Smooth muscle cell of the brain vasculature (primary cell): ENCODE measurements at regions not wholly inside any gene's neighbourhood (a gene's known extent, or its start where the extent isn't known, plus 50 kb on each side); places are given as distances from the start of the nearest gene placed in this dataset.

ENCODE experiments used
- DNase-seq: peaks from one replicate; pipeline ENCODE4 v3.0.0-alpha.2; 2012; ENCODE audit warnings: low read depth, low spot score

DNA sequence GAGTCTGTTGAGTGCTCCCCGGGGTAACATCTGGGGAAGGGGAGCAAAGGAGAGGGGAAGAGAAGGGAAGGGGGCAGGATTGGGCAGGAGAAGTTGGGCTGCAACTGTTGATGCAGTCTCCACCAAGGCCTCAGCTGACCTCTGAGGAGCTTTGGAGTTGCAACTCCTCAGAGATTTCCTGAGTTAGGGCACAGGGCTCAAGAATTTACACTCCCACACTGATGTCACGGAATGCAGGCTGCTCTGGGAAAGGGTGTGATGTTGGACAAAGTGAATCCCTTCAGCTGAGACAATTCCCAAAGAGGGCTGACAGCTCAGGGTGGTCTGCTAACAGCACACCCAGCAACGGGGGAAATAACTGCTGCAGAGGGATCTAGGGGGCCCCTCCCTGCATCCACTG lies 295.6 kb downstream of the PCNX1 start:
- no peak for DNase-seq

DNA sequence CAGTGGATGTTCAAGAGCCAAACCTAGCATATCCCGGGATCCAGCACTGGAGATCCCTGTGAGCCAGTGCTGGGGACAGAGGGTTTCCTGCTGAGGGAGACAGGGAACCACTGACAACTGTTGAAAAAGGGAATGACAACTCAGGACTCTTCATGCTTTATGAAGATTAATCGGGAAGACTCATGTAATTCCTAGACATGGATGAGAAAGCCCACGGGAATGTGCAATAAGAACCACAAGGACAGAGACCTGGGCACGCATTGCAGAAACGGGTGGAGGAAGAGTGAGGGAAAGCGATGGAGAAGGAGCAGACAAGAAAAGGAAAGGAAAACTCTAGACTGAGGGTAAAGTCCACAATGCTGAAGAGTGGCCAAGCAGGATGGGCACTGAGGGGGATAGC lies 296.0 kb downstream of the PCNX1 start:
- DNase-seq, result no peak

DNA sequence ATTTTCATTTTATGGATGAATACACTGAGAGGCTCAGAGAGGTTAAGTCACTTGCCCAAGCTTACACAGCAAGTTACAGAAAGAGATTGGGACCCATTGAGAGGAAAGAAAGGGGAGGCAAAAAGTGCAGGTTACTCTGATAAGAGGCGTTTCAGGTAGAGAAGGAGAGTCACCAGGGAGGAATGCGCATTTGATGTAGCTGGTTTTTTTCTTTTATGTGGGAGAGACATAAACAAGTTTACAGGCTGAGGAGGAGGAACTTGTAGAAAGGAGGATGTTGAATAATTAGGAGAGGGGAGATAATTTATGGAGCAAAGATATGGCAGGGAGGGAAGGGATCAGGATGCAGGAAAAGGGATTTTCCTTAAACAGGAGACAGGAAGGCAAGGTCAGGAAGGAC lies 297.0 kb downstream of the PCNX1 start:
- no peak for DNase-seq

DNA sequence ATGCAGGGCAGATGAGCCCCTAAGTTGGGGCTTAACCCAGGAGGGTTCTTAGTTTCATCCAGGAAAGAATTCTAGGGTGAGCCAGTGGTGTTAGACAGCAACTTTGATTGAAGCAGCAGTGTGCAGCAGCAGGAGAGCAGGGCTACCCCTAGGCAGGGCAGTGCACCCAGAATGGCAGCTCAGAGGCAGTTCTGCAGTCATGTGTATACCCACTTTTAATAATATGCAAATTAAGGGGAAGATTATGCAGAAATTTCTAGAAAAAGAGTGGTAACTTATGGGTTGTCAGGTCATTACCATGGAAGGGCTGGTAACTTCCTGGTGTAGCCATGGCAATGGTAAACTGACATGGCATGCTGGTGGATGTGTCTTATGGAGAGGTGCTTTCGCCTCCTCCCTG lies 297.5 kb downstream of the PCNX1 start:
- DNase-seq, result no peak

DNA sequence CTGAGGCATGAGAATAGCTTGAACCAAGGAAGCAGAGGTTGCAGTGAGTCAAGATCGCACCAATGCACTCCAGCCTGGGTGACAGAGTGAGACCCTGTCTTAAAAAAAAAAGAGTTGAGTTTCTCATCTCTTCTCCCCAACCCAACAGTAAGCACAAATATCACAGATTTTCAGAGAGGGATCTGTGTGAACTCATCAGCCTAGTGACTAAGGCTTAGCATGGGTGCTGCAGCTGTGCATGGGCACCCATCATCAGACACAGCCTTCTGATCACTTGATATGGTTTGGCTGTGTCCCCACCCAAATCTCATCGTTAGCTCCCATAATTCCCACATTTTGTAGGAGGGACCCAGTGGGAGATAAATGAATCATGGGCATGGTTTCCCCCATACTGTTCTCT lies 298.9 kb downstream of the PCNX1 start:
- no peak for DNase-seq

DNA sequence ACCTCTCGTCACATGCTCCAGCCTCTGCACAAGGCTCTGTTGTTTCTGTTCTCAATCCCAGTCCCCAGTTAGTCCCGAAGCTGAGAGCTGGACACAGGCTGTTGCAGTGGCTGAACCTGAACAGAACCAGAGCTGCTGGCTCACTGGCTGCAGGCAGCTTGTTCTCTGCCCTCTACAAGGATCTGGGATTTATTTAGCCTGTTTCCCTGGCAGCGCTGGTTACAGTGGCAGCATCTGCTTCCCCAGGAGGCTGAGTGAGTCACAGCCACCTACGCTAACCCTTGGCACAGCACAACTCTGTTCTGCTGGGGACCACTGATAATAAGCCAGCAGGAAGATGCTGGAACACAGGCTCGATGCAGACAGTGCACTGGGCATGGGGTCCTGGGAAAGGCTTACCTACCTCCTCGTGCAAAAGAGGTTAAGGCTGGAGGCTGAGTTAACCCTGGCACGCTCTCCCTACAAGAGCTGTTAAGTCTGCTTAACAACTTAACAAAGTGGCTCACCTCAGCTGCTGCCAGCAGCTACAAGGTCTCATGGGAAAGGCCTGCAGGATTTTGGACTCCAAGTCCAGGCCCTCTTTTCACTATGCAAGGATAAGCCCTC lies 299.6 kb downstream of the PCNX1 start:
- no peak for DNase-seq

DNA sequence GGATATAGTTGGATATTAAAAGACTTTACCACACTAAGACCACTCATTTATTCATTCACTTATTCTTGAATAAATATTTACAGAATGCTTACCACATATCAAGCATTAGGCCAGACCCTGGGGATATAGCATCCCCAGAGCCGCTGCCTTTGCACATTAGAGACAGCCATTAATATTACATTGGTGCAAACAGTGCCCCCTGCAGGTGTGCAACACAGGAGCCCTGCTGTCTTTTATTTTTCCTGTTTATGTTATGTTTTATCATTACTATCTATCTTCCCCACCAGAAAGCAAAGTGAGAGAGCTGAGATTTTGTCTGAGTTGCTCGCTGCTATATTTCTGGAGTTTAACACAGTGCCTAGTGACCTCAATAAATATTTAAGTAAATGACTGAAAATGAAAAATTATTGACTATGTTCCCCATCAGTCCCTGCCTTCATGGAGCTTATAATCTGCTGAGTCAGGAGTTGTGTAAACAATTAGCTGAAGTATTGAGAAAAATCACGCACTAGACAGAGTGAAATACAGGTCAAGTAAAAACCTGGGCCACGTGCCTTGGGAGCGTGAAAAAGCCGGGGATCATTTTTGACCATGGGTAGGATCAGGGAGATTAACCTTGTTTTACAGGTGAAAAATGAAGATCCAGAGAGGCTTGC lies 301.6 kb downstream of the PCNX1 start:
- no peak for DNase-seq

DNA sequence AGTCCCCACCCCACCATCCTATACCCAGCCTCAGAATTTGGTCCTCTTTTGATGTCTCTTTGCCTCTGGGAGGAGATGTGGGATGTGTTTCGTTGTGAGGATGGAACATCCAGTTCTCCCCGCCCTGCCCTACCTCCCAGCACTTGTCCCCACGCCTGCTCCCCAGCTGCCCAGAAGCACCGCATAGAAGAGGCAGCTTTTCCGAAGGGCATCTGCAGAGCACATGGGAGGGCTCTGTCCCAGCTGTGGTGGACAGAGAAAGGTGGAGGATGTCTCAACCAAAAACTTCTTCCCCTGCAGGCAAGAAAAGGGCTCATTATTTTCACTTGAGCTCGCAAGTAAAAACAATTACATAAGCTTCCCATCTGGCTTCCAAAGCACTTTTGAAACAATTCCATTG lies 302.6 kb downstream of the PCNX1 start:
- no peak for DNase-seq

DNA sequence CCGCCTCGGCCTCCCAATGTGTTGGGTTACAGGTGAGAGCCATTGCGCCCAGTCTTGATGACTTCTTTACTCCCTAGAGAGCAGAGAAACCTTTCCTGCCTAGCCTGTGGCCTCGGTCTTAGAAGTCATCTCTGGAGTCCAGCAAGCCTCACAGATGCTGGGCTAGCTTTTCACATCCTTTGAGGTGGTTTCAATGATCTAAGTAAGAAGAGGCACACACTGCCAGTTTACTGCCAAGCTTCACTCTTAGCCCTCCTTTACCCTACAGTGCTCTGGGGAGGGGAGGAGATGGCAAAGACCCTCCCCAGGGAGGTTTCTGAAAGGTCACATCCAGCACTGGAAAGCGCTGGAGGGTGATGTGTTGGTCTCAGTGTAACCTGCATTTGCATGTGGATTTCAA lies 304.8 kb downstream of the PCNX1 start:
- no peak for DNase-seq

DNA sequence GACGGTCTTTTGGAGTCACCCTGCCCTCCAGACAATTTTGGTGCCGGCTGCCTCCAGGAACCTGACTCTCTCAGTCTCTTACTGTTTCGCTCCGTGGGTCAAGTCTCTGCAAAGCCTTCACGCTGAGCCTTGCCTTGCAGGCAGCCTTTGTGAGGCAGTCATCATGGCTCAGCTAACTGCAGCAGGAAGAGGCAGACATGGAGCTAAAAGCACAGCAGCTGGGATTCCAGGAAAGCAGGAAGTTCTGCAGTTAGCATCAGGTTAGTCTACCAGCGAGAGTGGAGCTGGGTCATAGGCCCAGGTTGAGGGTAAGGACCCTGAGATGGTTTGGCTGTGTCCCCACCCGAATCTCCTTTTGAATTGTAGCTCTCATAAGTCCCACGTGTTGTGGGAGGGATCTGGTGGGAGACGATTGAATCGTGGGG lies 305.4 kb downstream of the PCNX1 start:
- no peak for DNase-seq

DNA sequence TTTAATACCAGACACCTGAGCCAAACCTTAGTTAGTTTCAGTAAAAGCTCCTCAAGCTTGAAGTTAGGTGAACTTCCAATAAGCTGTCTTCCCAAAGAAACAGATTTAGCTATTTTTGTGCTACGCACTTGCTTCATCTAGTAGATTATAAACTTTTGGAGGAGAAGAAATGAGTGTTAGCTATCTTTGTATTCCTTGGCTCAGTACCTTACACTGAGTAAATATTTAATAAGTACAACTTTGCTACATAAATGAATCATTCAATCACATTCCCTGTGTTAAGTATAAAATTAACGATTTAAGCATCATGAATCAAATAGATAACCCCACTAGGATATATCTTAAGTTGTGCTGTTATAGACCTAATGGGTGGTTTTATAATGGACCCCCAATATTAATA lies 307.0 kb downstream of the PCNX1 start:
- no peak for DNase-seq

DNA sequence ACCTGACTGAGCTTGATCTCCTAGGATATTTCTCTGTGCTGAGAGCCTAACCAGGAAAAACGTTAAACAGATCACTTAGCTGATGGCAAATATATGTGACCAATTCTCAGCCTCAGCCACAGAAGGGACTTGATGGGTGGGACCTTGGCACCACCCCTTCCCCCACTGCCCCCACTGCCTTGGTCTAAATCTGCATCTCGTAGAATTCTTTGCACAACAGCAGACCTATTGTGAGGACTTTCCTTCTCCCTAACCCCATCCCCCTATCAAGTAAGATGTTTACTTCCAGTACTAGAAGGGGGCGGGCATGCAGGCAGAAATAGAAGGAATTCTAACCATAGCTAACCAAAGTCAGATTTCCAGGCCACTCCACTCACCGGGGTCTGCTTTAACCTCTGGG lies 313.2 kb downstream of the PCNX1 start:
- DNase-seq, result no peak

DNA sequence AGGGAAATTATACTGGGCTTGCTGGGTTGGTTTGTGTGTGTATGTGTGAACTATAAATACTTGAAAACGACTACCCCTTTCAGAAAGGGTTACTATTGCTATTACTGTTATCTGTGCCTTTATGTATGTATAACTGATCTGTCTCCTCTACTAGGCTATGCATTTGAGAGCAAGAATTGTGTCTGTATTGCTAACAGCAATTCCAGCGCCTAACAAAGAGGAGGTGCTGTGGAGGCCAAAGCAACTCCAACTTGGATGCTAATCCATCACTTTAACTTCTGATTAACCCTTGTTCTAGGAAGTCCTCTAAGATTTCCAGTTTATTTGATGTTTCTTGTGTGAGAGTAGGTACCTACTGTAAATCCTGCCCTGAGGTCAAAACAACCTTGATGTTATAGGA lies 313.9 kb downstream of the PCNX1 start:
- DNase-seq, result no peak

DNA sequence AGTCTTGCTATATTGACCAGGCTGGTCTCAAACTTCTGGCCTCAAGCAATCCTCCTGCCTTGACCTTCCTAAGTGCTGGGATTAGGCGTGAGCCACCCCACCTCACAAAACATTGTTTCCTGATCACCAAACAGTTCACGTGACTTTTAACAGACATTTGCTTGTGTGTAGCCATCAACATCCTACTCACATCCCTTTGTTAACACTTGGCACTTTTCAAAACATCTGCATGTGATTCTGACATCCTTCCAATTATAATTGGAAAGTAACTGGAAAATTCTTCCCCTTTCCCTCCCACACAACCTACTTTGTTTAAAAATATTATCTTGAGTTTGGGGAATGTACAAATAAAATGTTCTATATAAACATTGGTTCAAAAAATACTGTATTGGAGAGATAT lies 317.9 kb downstream of the PCNX1 start:
- DNase-seq, result no peak

DNA sequence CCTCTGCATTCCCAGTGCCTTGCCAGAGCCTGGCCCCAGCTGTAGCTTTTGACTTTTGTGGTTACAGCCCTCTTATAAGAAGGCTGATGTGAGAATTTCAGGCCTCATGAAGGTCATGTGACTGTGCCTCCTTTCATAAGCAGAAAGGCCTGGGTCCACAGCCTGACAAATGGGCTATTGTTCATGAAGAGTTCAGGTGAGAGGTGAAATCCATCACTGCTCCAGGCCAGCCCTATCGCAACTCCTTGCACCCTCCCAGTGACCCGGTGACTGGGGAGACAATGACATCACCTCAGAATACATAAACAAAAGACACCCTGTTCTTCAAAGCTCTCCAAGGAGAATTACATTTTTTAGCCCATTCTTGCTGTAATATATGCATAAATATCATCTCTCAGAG lies 321.5 kb downstream of the PCNX1 start:
- no peak for DNase-seq

DNA sequence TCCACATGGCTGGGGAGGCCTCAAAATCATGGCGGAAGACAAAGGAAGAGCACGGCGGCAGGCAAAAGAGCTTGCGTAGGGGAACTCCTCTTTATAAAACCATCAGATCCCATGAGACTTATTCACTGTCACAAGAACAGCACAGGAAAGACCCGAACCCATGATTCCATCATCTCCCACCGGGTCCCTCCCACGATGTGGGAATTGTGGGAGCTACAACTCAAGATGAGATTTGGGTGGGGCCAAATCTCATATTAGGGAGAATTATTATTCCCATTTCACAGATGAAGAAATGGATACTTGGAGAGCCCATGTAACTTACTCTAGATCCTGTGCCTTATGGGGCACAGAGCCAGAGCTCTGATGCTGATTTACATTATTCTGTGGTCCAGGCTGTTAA lies 322.6 kb downstream of the PCNX1 start:
- no peak for DNase-seq

DNA sequence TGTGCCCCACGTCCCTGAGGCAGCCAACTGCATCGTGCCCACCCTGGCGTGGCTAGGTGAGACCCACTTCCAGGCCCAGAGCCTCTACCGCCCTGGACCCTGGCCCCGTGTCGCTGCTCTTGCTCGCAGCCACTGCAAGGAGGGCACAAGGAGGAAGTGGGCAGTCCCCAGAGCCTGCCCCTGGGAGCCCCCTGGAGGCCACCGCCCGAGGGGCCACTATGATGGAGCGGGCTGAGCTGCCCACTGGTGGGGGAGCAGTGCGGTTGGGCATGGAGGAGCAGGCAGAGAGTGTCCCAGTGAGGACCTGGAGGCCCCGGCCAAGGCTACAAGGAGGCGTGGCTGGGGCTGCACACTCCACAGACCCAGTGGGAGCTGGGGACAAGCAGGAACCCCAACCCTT lies 323.6 kb downstream of the PCNX1 start:
- no peak for DNase-seq

DNA sequence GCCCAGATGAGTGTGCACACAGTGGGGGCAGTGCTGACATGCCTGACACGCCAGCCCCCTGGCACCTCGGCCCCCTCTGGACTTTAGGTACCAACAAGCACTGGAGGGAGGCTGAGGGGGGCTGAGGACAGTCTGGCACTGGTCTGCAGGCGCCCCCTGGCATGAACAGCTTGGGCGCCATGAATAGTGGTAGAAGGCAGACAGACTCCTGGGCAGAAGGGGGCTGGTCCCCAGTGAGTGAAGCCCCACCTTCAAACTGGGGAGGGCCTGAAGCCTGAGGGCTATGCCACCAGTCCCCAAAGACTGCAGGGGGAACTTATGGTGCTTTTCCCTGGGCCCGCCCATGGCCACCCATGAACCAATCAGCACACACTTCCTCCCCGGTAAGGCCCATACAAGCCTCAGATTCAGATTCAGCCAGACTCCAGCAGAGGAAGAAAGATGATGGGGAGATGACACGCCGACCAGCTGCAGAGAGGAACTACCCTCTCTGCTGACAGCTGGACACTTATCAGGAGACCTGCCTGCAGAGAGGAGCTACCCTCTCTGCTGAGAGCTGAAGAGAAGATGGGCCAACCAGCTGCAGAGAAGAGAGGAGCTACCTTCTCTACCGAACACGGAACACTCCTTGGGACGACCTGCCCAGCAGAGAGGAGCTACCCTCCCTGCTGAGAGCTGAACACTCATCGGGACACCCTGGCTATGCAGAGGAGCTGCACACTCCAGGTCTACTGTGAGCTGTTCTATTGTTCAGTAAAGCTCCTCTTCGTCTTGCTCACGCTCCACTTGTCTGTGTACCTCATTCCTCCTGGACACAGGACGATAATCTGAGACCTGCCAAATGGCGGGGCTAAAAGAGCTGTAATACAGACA lies 324.5 kb downstream of the PCNX1 start:
- DNase-seq, result no peak

DNA sequence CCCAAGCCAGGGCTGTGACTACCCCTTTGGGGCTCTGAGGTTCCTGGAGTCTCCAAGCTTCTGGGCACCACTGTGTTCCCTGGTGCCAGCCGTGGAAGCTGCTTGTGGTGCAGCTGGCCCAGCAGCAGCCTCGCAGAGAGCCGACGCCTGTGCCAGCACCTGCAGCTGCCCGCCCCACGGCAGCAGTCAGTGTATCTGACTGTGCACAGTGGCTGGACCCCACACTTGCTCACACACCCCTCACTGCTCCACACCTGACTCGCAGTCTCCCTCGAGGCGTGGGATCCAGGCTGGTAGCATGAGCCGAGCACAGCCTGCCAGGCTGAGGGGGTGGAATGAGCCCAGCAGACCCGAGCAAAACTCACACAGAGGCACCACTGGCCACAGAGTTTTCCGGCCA lies 325.2 kb downstream of the PCNX1 start:
- DNase-seq, result no peak

DNA sequence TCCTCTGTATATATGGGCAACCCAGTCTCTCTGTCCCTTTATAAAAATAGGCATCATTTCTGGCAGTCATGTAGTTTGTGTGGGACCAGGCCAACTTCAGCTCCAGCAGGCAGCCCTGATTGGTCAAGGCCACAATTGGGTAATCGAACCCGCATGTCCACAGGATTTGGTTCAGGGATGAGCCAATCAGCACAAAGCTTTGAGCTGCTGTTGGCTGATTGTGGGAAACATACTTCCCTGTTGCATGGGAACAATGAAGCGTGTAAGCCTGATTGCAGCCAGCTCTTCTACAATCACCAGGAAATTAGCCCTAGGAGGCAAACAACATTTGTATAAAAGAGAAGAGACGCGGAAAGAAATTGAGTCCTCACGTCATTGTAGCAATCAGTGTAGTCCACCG lies 328.6 kb downstream of the PCNX1 start:
- DNase-seq, result no peak

DNA sequence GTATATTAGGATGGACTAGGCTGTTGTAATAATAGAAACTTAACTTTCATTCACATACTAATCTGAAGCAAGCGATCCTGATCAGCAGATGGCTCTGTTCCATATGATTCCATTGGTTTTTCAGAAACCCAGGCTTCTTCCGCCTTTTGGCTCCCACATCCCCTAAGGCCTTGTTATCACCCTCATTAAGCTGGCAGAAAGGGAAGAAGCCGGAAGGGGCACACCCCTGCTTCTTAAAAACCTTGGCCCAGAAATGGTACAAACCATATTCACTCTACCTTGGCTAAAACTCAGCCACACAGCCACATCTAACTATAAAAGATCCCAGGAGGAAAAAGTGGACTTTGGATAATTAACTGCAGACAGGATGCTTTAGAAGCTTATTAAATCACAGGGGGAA lies 329.2 kb downstream of the PCNX1 start:
- no peak for DNase-seq

DNA sequence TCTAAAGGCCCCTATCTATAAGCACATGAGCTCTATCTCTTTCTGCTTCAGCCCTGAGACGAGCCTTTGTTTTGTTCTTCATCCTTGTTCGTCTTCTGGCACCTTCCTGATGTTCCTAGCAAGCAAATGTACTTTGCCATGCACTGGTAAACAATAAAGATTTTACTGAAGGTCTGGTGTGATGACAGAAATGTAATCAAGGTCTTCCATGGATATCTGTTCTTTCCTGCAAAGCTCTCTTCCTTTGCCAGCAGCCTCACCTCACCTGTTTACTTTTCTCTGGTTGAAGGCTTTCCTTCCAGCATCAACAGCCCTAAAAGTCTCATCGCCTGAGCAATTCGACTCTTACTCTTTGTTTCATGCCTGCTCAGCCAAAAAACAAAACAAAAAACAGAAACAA lies 330.3 kb downstream of the PCNX1 start:
- no peak for DNase-seq

DNA sequence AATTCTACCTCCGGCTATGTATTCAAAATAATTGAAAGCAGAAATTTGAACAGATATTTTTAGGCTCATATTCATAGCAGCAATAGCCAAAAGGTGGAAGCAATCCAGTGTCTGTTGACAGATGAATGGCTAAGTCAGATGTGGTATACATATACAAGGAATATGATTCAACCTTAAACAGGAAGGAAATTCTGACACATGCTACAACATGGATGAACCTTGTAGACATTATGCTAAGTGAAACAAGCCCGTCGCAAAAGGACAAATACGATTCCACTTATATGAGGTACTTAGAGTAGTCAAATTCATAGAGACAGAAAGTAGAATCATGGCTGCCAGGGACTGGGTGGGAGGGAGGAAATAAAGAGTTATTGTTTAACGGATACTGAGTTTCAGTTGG lies 331.6 kb downstream of the PCNX1 start:
- DNase-seq, result no peak
